HG03342 (cell line): ENCODE measurements at regions not wholly inside any gene's neighbourhood (a gene's known extent, or its start where the extent isn't known, plus 50 kb on each side); places are given as distances from the start of the nearest gene placed in this dataset.

ENCODE experiments used
- ATAC-seq: cut with Tn5 transposase; IDR thresholded peaks from one replicate; pipeline ENCODE4 v1.9.1; 2021; ENCODE audit warnings: mild to moderate bottlenecking, moderate library complexity; ENCODE audit not compliant: unreplicated experiment

GRCh38 chr10:124346831-124347230 is 71.9 kb downstream of the OAT start:
- ATAC-seq = no peak

- ATAC-seq = no peak
Measured at GRCh38 chr10:124345521-124345920, 73.2 kb downstream of the OAT start.

- no peak for ATAC-seq
Measured at GRCh38 chr10:124344931-124345330, 73.8 kb downstream of the OAT start.

- no peak for ATAC-seq
Measured at GRCh38 chr10:124344266-124344590, 74.5 kb downstream of the OAT start.

DNA sequence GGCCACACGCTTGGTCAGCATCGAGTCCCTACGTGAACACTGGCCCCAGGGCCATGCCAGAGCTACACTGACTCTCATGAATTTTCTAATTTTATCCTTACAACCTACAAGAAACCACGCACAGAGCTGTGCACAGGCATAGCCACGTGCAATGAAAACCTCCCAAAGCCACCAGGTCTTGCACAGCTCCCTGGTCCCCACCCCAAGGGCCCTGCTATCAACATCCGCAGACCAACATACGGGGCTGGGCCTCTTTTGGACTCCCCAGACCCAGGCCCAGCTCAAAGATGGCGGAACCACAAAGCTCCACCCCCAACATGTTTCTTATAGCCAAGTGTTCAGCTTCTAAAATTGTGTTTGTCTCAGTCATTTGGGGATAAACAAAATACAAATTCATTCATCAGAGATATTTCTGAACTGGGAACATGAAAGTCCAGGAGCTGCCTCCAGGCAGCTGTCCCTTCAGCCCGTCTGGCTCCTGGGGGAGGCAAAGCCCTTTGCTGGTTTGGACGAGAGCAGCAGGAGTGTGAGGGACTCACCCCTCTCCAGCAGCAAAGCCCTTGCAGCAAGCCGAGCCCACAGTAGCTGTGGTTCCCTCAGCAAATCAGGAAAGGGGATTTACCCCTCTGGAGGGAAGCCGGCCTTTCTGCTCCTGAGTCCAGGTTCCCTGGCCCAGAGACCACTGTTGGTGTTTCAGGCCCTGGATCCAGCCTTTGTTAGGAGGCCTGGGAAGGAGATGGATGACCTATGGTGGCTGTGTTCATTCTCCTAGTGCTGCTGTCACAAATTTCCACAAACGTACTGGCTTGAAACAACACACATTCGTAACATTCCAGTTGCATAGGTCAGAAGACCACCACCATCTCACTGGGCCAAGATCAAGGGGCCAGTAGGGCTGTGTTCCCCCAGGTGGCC is 75.1 kb downstream of the OAT start:
- ATAC-seq = no peak

- no peak for ATAC-seq
Measured at GRCh38 chr10:124342821-124343170, 75.9 kb downstream of the OAT start.

DNA sequence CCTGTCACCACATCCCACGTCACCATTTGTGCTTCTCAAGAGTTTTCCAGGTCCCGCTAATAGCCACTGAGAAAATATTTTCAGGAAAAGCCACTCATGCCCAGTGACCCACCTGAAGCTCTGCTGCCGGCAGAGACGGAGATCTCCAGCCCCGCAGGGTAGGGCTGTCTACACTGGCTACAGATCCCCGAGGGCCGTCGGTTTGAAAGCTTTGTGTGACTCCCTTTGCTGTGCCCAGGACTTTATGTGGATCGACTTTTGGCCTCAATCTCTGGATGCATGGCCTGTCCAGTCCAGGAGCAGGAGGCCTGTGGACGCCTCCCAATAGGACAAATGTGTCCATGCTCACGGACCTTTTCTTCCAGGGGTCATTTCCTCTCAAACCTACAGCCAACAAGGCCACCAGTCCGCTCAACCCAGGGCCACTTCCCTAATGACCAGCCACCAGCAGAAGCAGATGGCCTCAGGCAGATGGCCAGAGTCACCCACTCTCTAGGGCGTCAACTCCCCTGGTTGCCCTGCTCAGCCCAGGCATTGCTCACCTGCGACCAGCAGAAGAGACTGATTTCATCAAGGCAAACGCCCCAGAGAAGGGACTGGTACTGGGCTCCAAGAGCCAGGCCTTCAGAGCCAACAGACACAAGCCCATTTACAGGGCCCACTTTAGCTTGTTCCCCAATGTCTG is 76.4 kb downstream of the OAT start:
- no peak for ATAC-seq

DNA sequence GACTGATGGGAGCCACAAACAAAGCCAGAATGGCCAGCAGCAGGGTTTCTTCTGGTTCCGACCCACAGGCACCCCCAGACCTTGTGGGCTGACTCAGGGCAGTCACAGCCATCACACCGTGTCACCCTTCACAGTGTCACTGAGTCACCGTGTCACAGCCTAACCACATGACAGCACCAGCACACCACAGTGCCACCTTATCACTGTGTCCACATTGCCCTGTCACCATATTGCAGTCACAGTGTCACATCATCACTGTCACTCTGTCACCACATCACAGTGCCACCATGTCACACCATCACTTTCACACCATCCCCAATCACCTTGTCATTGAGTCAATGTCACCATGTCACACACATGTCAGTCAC is 77.0 kb downstream of the OAT start:
- no peak for ATAC-seq

DNA sequence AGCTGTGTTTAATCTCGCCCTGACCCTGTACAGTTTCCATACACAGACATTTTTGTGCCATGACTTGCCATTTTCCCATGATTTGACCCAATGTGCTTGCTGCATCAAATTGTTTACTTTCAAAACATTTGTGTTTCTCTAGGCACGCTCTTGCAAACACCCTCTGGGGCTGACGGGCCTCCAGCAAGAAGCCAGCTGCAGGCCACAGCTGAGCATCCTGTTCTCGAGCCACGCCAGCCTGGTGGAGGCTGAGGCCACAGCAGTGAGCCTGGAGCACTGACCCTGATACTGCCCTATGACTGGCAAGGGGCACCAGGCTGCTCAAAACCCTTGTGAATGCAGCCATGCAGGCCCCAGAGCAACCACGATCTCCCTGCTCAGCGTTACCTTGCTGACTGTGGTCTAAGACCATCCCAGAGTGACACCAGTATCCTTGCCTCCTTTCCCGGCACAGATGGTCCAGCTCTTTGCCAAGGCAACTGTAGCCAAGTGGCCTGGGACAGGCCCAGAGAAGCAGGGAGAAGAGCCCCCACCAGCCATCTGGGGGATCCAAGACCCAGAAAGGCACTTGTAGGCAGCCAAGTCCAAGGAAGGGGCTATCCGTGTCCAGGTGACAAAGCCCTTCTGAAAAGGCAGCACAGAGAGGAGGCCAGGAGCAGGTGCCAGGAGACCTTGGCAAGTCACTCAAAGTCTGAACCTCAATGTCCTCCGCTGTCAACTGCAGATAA is 78.5 kb downstream of the OAT start:
- no peak for ATAC-seq

DNA sequence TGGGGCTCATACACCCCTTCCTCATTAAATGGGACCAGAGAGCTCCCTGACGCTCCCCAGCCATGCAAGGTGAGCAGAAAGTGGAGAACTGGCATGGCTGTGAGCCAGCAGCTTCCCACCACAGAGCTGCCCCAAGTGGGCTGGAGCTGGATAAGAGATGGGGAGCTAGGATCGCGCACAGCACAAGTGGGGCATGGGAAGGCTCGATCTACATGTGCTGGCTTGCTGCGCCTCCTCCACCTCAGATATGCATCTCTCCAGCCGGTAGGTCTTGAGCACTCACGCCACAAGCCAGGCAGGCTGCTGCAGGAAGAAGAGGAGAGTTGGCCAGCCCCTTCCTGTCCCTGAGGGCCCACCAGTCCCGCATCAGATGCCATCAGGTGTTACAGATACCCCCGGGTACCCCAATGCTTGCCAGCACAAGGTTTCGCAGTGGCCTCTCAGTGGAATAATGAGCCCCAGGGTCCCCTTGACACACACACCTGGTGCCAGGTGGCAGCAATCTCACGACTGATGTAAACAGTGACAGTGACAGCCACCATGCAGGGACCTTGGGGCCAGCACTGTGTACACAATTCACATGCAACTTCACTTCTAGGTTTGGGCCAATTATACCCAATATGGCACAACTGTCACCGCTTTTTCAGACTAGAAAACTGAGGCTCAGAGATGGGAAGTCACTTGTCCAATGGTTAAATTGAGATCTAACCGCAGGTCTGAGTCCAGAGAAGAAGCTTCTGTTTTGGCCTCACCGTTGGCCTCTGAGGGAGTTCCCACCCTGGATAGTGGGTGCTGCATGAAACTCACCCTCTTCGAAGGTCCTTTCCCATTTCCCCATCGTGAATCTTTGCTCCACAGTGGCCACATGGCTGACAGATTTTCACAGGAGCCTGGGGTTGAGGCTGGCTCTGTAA is 79.3 kb downstream of the OAT start:
- ATAC-seq = no peak

GRCh38 chr10:124338276-124338925 is 80.3 kb downstream of the OAT start:
- no peak for ATAC-seq

GRCh38 chr10:124336186-124336585 is 82.5 kb downstream of the OAT start:
- no peak for ATAC-seq

- no peak for ATAC-seq
Measured at GRCh38 chr10:124333931-124334330, 84.8 kb downstream of the OAT start.

GRCh38 chr10:124332426-124332825 is 86.3 kb downstream of the OAT start:
- ATAC-seq = no peak

DNA sequence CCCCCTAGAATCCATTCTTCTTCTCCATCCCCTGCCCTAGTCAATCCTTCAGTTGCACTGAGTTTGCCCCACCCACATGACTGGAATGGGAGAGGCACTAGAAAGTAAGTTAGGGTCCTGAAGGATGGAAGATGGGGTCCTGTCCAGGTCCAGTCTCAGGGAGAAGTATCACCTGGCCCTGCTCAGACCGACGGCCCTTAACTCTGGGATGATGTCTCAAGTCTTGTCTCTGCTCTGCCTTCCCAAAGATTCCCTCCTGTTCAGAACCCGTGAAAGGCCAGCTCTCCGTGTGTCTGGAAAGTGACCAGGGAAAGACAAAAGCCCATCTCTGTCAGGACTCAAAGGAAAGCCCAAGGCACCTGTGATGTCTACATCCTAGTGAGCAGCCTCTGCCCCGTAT is 88.8 kb downstream of the OAT start:
- no peak for ATAC-seq

DNA sequence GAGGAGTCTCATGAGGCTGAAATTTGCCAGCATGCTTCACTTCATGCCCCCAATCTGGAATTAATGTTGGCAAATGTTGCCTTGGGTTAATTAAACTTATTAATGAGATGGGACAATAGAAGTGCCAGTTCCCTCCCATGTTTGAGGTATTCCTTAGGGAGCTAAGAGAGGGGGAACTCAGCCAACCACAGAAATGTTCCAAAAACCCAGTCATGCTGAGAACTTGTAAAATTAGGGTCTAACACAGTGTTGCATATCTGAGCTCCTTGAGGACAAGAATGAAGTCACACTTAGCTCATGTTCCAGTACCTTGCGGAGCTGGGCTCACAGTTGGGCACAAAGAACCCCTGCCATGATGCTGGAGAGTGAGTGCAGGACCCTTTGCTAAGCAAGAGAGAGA is 89.4 kb downstream of the OAT start:
- ATAC-seq = no peak

- ATAC-seq = no peak
Measured at GRCh38 chr10:124328477-124329220, 90.1 kb downstream of the OAT start.

- ATAC-seq = no peak
Measured at GRCh38 chr10:124325998-124326636, 92.6 kb downstream of the OAT start.

GRCh38 chr10:124325633-124325914 is 93.1 kb downstream of the OAT start:
- ATAC-seq = no peak
